HG03520 (cell line): ENCODE measurements at regions not wholly inside any gene's neighbourhood (a gene's known extent, or its start where the extent isn't known, plus 50 kb on each side); places are given as distances from the start of the nearest gene placed in this dataset.
"Not testable (repeated sequence)": the region's sequence is repeated elsewhere in the genome, so short reads cannot be mapped to it uniquely, and the experiment has no call there.

ENCODE experiments used
- ATAC-seq: cut with Tn5 transposase; IDR thresholded peaks from one replicate; pipeline ENCODE4 v1.9.1; 2021; ENCODE audit warnings: mild to moderate bottlenecking, moderate library complexity; ENCODE audit not compliant: unreplicated experiment

- no peak for ATAC-seq
These were observed 1469.5 kb upstream of the CELF2 start for GRCh38 chr10:9547936-9548904.

GRCh38 chr10:9550810-9551209 is 1466.9 kb upstream of the CELF2 start:
- no peak for ATAC-seq

GRCh38 chr10:9554321-9554720 is 1463.4 kb upstream of the CELF2 start:
- no peak for ATAC-seq

- ATAC-seq = no peak
These were observed 1456.7 kb upstream of the CELF2 start for GRCh38 chr10:9560976-9561375.

GRCh38 chr10:9561821-9562505 is 1455.7 kb upstream of the CELF2 start:
- ATAC-seq = no peak

- no peak for ATAC-seq
These were observed 1439.9 kb upstream of the CELF2 start for GRCh38 chr10:9577746-9578145.

- no peak for ATAC-seq
These were observed 1438.5 kb upstream of the CELF2 start for GRCh38 chr10:9579110-9579705.

- not testable (repeated sequence) for ATAC-seq
These were observed 1434.9 kb upstream of the CELF2 start for GRCh38 chr10:9582803-9583202.

GRCh38 chr10:9596368-9596920 is 1421.2 kb upstream of the CELF2 start:
- ATAC-seq = no peak

- ATAC-seq = no peak
These were observed 1414.7 kb upstream of the CELF2 start for GRCh38 chr10:9602998-9603397.

- no peak for ATAC-seq
These were observed 1413.7 kb upstream of the CELF2 start for GRCh38 chr10:9603972-9604371.

- ATAC-seq = no peak
These were observed 1412.4 kb upstream of the CELF2 start for GRCh38 chr10:9605231-9605630.

GRCh38 chr10:9608602-9609001 is 1409.1 kb upstream of the CELF2 start:
- no peak for ATAC-seq

- peak; percentile 79 for ATAC-seq
These were observed 1404.2 kb upstream of the CELF2 start for GRCh38 chr10:9613338-9614075.

GRCh38 chr10:9615189-9615588 is 1402.5 kb upstream of the CELF2 start:
- no peak for ATAC-seq

- no peak for ATAC-seq
These were observed 1396.5 kb upstream of the CELF2 start for GRCh38 chr10:9621216-9621615.

- no peak for ATAC-seq
These were observed 1392.4 kb upstream of the CELF2 start for GRCh38 chr10:9625304-9625703.

- ATAC-seq = no peak
These were observed 1383.2 kb upstream of the CELF2 start for GRCh38 chr10:9634466-9634865.

- ATAC-seq = no peak
These were observed 1382.0 kb upstream of the CELF2 start for GRCh38 chr10:9635691-9636090.

GRCh38 chr10:9636216-9636615 is 1381.5 kb upstream of the CELF2 start:
- ATAC-seq = no peak

GRCh38 chr10:9643782-9644181 is 1373.9 kb upstream of the CELF2 start:
- ATAC-seq = no peak
